Glomerular visceral epithelial cell (primary cell): ENCODE measurements at regions not wholly inside any gene's neighbourhood (a gene's known extent, or its start where the extent isn't known, plus 50 kb on each side); places are given as distances from the start of the nearest gene placed in this dataset.
"Not testable (repeated sequence)": the region's sequence is repeated elsewhere in the genome, so short reads cannot be mapped to it uniquely, and the experiment has no call there.

Experiments
- DNase-seq: peaks from one replicate; pipeline ENCODE4 v3.0.0-alpha.2; 2016; ENCODE audit errors: extremely low spot score

DNA sequence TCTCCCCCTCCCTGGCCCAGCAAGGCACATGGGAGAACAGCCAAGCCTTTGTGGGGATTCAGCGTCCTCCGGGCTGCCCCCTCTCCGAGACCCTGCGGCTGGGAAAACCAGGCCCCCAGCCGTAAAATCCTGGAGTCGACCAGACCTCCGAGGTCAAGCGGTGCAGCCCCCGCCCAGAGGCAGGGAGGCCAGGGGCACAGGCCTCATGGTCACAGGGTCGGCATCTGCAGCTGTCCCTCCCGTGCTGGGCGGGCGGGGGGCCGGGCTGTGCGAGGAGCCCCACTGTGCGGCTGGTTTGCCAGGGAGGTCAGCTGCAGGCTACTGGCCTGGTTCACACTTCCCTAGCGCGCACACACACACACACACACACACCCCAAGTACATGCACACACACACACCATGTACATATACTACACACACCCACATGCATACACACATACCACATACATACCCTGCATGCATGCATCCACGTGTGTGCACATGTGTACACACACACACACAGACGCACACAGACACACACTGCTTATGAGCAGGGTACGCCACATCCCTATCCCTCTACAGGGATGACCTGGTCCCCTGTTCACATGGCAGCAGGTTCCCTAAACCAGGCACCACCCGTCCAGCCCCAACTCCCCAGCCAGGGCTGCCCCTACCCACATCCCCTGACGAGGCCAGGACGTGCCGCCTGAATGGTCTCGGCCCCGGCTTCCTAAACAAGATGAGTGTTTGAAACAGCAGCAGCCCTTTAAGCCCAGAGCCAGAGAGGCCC is 108.9 kb upstream of the CIBAR2 start:
- no peak for DNase-seq

DNA sequence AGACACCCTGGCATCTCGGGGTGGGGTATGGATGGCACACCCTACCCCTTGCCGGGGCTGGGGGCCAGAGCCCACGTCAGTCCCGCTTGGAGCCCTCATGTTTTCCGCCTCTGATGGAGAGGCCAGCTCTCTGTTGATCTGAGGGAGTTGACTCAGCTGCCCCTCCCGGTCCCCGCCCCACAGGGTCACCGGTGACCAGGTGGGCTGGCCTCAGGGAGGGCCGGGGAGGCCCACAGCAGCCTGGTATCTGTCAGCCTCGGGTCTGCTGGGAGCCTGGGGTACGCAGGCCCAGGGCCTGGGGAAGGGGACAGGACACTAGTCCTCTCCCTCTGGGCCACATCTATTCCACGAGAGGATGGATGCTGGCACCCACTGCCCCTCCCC is 109.5 kb upstream of the CIBAR2 start:
- no peak for DNase-seq

DNA sequence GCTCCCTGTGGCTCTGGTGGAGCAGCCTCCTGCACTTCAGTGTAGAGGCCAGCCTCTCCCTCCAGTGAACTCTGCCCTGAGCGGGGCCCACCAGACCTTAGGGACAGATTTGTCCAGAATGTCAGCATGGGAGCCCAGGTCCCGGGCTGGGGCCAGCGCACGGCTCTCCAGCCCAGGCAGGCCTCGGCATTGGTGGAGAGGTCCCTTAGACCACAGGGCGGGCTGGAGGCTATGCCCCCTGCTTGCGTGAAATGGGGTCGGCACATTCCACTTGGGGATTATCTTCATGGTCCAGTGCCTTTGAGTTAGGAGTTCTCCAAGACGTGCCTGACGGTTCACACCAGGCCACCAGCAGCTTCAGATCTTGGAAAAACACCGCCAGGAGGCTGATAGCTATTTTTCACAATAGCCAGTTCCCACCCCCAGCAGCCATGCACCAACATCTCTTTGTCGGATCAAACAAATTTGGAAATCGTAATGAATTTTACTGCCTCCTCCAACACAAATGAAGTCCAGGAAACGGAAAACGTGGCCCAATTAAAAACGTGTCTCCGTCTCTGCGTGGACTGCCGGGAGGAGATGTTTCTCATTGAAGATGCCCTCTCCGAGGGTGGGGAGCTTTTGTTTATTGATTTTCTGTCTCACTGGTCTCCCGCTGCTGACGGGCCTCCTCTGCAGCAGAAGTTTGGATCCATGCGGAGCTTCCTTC is 110.0 kb upstream of the CIBAR2 start:
- DNase-seq = no peak

DNA sequence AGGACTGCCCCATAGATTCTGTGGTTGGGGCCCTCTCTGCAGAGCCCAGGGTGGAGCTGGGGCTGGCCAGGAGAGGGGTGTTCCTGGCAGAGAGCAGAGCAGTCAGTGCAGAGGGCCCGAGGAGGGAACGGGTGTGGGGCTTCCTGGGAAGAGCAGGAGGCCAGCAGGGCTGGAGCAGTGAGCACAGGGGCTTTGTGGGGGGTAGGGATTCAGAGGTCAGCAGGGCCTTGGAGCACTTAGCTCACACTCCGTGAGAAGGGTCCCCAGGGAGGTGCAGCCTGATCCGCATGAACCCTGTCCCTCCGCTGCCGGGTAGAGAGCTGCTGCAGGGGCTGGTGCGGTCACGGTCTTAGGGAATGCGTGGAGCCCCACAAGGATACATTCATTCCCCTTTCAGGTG is 113.0 kb upstream of the CIBAR2 start:
- no peak for DNase-seq

DNA sequence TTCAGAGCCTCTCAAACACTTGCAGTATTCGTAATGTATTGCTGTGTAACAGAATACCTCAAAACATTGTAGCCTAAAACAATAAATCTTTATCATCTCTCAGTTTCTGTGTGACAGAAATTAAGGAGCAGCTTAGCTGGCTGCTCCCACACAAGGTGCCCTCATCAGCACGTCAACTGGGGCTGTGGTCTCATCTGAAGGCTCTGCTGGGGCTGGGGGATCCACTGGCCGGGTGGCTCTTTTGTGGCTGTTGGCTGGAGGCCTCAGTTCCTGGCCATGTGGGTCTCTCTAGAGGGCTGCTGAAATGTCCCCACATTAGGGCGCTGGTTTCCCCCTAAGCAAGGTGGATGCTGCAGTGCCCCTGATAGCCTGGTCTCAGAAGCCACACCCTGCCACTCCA is 113.4 kb upstream of the CIBAR2 start:
- DNase-seq = no peak

DNA sequence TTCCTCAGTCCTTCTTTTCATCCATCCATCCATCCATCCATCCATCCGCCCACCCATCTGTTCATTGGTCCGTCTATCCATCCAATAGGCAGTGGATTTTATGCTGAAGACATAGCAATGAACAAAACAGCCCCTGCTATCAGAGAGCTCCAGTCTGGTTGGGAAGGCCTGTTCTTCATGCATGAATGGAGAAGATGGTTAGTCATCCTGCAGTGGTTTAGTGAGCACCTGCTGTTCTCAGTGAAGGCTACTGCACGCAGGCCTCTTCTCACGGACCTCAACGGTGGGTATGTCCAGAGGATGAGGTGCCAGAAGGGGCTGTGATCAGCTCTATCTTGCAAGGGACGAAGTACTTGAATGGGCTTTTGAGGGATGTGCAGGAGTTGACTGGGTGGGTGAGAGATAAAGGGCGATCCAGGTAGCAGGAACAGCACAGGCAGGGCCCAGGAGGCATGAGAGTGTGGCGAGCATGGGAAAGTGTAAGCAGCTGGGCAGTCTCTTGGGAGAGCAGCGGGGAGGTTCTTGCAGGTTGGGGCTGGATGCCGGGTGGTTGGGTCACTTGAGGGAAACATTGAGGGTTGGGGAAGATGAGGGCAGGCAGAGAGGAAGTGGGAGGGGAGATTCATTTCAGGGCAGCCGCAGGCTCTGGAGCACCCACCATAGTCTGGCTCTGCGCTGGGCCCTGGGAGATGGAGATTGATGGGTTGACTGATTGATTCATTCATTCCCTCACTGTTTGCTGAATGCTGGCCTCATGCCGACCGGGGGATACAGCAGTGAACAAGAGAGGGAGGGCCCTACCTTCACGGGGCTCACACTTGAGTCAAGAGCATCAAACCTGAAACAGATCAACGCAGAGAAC is 115.0 kb upstream of the CIBAR2 start:
- DNase-seq = peak; percentile 70

DNA sequence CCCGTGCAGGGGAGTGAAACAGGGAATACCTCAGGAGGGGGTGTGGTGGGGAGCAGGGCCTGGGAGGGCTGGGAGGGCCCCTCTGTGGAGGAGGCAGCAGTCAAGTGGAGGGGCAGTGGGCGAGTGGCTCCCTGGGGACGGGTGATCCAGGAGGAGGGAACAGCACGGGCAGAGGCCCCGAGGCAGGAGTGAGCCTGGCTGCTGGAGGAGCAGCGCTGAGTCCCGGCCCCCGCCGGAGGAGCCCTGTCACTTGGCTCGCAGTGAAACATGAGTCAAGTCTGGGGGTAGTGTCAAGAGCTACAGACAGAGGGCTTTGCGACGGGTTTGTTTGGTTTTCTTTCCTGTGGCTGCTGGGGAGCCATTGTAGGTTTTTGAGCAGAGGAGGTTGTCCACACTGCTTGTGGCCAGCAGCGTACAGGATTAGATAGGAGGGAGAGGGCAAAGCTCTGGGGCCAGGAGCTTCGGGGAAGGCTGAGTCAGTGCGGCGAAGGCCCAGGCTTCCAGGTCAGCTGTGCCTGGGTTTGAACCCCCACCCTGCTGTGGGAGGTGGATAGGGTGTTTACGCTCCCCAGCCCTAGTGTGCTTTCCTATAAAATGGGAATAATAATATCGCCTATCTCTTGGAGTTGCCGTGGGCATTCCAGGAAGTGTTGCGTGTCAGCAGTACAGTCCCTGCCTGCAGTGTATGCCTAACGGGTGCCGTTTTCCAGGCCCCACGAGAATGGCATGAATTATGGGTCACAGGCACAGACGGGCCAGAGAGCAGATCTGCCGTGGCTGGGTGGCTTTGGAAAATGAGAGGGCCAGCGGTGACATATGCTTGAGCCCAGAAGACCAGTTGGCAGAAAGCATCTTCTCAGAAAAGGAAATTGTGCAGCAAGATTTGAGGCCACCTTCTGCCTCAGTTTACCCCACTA is 115.9 kb upstream of the CIBAR2 start:
- DNase-seq = no peak

DNA sequence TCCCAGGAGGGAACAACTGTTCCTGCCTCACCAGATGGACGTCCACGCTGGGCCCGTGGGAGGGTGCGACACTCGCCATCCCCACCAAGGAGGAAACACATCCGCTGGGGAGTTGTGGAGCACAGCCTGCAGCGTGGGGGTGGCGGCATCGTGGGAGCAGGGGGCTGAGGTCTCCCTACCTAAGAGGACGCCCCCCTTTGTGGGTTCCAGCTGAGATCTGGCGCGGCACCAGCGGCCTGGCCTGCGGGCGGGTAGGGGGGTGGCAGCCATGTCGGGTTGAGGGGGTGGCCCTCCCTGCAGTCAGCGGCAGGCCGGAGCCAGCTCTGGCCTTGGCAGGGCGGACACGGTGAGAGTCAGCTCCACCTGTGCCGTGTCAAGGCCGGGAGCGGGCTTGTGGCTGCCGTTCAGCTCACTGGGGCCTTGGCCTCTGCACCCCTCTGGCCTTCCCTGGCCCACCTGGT is 116.7 kb upstream of the CIBAR2 start:
- DNase-seq = no peak

DNA sequence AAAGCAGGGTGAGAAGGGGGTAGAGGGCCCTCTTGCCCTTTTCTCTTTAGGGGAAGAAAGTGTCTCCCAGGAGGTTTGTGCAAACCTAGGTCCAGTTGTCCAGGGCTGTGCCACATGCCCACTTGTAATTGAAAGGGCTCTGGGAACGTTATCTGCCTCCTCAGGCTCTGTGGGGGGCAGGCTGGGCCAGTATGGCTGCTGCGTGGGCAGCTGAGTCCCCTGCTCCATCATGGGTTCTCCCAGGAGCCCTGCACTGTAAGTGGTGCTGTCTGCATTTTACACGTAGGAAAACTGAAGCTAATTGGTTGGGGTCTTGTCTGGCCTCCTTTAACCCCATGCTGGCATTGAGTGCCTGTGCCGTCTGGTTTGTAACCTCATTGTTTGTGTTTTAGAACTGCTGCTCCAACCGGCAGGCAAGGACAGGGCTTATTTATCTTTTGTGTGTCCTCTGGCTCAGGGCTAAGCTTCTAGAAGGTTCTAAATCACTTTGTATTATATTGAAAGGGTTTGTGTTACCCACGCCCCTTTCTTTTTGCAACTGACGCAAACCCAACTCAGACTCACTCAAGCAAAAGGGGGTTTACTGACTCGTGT is 117.7 kb upstream of the CIBAR2 start:
- DNase-seq = no peak

DNA sequence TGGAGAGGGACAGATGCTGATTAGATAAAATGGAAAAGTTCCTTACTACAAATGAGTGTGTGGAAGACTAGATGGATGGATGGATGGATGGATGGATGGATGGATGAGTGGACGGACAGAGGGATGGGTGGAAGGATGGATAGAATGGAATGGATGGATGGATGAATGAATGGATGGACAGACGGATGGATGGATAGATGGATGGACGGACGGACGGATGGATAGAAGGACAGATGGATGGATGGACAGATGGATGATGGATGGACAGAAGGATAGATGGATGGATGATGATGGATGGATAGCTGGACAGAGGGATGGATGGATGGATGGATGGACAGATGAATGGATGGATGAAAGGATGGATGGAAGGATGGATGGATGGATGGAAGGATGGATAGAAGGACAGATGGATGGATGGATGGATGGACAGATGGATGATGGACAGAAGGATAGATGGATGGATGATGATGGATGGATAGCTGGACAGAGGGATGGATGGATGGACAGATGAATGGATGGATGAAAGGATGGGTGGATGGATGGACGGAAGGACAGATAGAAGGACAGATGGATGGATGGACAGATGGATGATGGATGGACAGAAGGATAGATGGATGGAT is 118.6 kb upstream of the CIBAR2 start:
- DNase-seq = not testable (repeated sequence)

DNA sequence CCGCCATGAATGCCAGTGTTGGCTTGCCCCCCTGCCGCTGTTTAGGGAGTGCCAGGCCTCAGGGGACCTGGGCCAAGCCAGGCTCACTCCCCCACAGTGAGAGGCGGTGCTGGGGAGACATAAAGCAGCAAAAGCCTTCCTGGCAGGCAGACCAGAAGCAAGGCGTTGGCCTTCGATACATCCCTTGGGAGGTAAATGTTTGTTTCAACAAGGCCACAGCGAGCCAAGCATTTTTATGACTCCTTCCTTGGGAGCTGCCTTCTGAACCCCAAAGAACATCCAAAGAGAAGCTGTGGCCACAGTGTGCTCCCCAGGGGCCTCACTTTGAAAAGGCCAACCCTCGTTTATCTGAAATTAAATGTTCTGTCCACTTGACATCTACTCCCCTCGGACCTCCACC is 119.7 kb upstream of the CIBAR2 start:
- DNase-seq = no peak

DNA sequence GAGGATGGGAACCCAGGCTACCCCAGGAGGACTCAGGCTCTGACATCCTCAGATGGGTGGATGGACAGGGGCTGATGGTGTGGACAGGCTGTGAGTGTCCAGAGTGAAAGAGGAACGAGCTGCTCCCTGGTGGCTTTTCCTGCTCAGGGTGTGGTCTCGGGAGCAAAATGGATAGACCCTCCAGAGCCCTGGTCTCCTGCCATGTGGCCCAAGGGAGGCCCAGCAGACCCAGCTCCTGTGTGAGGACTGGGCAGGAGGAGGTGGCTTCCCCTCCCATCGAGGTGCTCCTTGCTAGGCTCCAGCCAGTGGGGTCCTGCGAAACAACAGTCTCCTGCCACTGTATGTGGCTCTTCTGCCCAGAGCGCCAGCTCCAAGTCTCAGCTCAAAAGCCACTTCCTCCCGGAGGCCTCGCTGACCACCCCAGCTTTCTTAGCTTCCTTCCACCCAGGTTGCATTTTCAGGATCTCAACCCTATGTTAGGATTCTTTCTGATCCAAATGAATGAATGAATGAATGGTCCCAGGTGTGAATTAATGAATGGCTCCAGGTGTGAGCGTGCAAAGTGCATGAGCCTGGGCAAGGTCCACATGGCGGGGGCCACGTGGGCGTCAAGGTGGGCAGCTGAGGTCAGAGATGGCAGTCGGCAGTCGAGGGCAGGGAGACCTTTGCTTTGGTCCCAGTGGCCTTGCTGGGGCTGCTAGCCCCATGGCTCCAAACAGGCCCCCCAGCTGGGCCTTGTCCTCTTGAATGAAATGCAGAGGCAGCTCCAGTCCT is 120.3 kb upstream of the CIBAR2 start:
- no peak for DNase-seq

DNA sequence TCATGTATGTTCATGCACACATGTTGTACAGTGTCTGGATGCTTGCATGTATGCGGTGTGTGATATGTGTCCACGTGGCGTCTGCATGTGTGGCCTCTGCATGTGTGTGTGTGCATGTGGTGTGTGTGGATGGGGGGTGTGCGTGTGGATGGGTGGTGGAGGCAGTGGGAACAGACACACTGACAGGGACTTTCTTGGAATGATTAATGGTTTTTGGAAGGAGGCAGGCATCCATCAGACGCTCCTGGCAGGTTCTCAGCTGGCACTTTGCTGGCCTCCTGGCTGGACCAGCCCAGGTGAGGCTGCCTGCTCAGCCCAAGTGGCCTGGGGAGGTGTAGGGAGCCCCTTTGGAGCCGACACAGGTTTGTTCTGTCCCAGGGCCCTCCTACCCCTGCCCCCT is 121.2 kb upstream of the CIBAR2 start:
- no peak for DNase-seq

DNA sequence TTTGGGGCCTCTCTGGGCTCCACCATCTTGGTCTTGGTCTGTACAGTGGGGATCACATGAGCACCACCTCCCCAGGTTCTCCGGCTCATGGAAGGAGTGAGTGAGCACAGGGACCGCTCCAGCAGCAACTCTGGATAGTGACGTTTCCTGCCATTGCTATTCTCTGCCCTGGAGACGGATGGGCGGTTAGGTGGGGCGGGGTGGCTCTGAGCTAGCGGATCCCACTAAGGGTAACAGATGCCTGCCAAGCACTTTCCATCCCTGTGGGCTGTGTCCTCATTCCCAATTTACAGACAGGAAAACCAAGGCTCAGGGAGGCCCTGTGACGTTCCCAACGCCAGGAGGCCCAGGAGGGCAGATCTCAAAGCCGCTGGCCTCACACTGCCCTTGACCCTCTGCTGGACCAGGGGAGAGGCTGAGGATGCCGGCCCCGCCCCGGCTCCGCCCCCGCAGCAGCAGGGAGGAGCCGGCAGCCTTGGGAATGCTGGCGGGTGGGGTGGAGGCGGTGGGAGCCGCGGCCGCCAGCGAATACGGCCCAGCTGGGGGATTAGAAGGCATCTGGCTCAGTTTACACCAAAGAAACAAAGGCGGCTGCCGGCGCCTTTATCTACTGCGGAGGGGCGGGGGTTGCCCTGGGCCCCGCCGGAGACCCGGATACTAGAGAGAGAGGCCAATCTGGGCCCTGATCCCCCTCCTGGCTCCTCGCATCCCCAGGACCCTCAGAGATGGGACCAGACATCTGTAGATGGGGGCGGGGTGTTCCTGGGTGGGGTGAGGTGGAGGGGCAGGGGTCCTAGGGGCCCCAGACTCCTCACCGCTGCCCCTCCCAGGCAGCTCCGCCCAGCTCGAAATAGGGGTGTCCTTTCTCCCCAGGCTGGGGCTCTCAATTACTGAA is 122.3 kb upstream of the CIBAR2 start:
- peak; percentile 14 for DNase-seq

DNA sequence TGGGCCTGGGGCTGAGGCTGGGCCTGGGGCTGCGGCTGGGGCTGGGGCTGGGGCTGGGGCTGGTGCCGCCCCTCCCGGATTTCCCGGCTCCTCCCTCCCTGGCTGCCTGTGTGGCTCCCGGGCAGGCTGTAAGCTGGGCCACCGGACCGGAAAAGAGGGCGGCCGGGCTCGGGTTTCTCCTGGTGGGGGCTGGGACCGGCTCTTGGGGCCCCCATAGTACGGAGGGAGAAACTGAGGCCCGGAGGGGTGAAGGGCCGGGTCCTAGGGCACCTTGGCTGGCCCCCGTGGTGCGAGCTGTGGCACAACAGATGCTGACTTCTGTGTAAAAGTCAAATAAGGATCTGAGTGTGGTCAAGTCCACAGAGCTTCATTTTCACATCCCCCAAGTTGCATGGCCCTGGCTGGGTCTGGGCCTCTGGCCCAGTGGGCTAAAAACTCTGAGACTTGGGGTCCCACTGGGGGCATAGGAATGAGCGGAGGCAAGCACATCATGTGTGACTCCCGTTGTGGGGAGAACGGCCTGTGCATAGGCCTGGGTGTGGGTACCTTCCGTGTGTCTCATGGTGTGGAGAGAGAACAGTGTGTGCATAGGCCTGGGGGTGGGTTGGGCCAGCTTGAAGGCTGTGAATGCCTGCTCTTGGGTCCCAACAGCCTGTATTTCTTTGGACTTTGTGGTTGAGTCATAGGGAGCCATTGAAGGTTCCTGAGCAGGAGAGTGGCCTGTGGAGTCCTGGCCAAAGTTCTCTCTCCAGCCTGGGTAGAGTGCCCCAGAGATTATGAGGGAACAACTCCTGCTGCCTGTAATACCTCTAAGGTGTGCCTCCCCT is 123.9 kb upstream of the CIBAR2 start:
- no peak for DNase-seq

DNA sequence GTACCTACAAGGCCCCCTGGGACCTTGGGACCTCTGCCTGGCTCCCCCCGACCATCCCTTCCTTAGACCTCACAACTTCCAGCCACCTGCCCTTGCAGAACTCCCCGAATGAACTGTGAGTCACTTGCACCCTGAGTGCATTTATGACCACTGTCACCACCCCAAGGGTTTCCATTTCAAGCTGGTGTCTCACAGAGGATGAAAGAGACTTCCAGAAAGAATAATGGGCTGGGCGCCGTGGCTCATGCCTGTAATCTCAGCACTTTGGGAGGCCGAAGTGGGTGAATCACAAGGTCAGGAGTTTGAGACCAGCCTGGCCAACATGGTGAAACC is 124.5 kb upstream of the CIBAR2 start:
- DNase-seq = no peak

DNA sequence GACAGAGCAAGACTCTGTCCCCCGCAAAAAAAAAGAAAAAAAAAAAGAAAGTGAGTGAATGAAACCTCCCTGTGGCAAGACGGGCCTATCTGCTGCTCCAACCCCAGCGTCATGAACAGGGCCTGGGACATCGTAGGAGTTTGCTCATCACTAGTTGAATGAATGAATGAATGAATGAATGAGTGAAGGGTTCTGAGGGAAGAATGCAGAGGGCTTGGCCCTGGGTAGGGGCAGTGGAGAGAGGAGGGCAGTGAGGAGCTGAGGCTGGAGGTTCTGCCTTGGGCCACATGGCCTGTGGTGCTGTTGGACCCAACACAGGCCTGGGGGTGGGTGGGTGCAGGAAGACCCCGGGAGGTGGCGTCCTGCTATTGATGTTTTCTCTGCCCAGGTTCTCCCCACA is 125.5 kb upstream of the CIBAR2 start:
- DNase-seq = no peak

DNA sequence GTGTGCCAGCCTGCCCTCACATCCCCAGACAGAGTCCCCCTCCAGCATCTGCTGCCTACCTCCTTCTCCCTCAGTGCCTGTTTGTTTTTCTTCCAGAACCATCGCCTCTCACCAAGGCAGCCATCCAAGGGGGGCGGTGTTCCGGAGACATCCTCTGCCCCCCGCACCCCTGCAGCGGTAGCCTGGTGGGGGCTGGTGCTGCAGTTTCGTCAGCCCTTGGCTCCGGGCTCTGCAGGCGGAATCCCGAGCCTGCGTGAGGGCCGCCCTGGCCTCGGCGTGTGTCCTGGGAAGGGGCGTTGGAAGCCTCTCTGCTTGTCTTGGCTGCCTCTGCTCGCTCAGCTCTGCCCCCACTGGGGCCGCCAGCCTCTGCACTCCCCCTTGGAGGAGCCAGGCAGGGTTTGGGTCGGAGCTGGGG is 126.0 kb upstream of the CIBAR2 start:
- DNase-seq = no peak
